Left lobe of liver (tissue), 2 donors: ENCODE measurements at regions not wholly inside any gene's neighbourhood (a gene's known extent, or its start where the extent isn't known, plus 50 kb on each side); places are given as distances from the start of the nearest gene placed in this dataset.

Experiments
- ATAC-seq: fragments of 200-7000 bp; cut with Tn5 transposase; one replicate; pipeline ENCODE4 v1.9.1; 2020; ENCODE audit warnings: mild to moderate bottlenecking, moderate library complexity
- DNase-seq: peaks from one replicate; pipeline ENCODE4 v3.0.0-alpha.2; 2020; ENCODE audit warnings: low spot score
- donor health status: DM: no; HTN: no; CAD: no; lungs with moderate emphysema.
- donor health status: DM: no; HTN: yes; CAD: no.

DNA sequence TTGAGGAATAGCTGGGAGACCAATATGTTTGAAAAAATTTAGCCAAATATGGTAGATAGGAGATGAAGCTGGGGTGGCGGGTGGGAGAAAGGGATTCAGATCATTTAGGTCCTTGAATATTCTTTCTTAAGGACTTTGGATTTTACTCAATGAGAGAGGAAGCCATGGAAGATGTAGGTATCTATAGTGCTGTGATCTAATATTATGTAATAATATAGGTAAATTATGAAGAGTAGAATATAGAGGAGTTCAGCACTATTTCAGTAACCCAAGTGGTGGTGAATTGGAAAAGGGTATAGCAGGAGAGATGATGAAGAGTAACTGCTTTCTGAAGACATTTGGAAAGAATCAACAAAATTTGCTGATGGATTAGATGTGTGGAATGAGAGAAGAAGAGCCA lies 417.6 kb downstream of the UTRN start:
- no peak for ATAC-seq
- no peak for DNase-seq

- ATAC-seq (no peak), DNase-seq (no peak)
These were observed 425.1 kb downstream of the UTRN start for GRCh38 chr6:144710207-144710606.

DNA sequence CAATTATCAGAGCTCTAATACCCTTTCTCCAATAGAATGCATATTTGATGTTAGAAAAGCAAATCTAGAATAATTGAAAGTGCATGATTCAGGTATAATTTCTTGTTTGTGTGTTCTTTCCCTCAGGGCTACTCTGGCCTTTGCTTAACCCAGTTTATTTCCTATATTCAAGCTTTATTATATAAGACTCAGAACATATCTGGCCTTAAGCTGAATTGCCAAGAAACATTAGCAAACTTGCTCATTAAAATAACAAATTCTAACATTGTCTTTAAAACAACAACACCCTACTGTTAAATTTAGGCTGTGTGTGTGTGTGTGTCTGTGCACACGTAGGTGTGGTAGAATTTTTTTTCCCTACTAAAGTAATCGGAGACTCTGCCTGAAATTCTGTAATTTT lies 426.5 kb downstream of the UTRN start:
- ATAC-seq = no peak
- DNase-seq = no peak

DNA sequence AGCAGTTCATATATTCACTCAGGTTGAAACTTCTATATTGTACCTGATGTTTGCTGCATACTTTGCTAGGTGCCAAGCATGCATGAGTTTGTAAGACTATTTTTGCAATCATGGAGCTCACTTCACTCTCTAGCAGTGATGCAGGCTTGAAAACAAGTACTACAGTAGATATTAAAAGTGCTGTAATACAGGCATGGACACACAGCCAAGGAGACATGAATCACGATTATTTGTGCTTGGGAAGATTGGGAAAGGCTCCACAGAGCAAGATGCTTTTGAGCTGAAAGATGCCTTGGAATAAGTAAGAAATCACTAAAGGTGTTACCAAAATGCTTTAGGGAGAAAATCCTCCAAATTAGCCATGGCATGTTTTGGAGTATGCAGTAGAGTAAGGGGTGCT lies 427.4 kb downstream of the UTRN start:
- ATAC-seq (no peak), DNase-seq (no peak)

GRCh38 chr6:144714021-144714712 lies 429.0 kb downstream of the UTRN start:
- no peak for ATAC-seq
- no peak for DNase-seq

DNA sequence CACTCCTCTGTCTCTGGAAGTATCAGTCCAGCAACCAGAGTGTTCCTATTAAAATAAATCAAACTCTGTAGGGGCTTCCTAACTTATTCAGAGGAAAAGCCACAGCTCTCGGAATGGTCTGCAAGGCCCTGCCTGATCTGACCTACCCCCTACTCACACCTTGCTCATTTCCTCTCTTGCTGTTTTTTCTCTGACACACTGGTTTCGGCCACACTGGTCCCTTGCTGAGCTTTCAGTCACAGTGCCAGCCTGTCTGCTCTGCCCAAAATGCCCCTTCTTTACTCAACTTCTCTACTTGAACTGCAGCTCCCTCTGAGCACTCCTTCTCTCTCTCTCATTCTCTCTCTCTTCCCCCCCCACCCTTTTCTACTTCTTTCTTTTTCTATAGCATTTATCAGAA lies 430.2 kb downstream of the UTRN start:
- no peak for DNase-seq
- no peak for ATAC-seq

DNA sequence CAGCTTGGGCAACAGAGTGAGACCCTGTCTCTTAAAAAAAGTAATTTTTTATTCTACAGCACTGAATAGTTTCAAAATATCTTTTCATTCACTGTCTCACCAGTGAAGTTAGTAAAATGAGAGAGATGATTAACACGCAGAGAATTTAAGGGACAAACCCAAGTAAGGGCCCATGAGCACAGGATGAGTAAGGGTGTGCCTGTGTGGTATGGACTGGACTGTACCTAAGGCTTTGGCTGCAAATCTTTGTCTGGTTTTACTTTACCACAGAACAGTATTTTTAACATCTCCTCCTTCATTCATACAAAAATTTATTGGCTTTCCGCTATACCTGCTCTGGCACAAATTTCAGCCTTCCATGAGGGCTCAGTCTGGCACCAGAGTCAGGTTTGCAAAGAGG lies 433.3 kb downstream of the UTRN start:
- ATAC-seq (no peak), DNase-seq (no peak)

DNA sequence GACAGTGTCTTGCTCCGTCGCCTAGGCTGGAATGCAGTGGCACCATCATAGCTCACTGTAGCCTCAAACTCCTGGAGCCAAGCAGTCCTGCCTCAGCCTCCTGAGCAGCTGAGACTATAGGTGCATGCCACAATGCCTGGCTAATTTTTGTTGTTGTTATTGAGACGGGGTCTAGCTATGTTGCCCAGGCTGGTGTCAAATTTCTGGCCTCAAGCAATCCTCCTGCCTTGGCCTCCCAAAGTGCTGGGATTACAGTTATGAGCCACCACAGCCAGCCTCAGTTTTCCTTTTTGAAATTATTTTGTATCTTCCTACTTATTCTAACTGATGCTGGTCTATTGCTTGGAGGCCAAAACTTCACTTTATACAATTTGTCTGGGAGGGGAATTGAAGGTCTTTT lies 436.1 kb downstream of the UTRN start:
- no peak for ATAC-seq
- DNase-seq = no peak

GRCh38 chr6:144722154-144722737 lies 437.1 kb downstream of the UTRN start:
- ATAC-seq (no peak), DNase-seq (no peak)

DNA sequence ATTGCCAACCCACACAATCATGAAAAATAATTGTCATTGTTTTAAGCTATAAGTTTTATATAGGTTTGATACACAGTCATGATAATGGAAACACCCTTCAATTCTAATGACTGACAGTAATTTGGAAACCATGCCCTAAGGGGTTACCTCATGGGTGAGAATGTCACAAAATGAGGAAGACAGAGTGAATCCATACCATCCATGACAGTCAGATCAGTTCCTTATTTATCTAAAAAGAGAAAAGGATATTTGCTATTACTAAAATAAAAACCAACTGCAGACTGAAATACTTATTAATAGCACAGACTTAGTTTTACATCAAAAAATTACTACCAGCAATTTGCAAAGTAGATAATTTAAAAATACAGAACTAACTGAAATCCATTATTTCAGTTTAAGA lies 437.8 kb downstream of the UTRN start:
- ATAC-seq = no peak
- DNase-seq = no peak

GRCh38 chr6:144723431-144723830 lies 438.3 kb downstream of the UTRN start:
- ATAC-seq = no peak

DNA sequence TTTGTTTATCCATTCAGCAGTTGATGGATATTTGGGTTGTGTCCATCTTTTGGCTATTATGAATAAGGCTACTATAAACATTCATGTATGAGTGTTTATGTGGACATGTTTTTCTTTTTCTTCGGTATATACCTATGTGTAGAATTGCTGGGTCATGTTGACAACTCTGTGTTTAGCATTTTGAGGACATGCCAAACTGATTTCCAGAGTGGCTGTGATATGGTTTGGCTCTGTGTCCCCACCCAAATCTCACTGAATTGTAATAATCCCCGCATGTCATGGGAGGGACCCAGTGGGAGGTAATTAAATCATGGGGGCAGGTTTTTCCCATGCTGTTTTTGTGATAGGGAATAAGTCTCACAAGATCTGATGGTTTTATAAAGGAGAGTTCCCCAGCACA lies 439.7 kb downstream of the UTRN start:
- ATAC-seq = no peak

More at GRCh38 chr6:144723431-144723830, 438.3 kb downstream of the UTRN start:
- DNase-seq = no peak

GRCh38 chr6:144725736-144726522 lies 440.8 kb downstream of the UTRN start:
- DNase-seq = no peak
- ATAC-seq = no peak

More for the DNA sequence above, 439.7 kb downstream of the UTRN start:
- DNase-seq = no peak

DNA sequence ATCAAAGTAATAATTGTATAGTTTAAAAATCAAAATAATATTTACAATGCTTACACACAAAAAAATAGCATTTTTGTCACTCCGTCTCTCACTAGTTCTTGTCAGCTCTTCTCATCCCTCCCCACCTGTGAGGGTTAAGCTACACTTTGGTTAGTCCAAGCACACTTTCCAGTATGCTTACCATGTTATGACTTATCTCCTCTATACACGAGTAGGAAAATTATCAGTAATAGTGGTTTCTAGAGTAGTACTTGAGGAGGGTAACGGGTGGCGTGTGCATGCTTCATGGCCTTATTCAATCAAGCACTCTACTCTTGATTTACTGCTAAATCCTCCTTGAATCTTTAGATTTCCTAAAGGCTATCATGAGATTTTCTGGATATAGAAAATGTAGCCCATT lies 443.7 kb downstream of the UTRN start:
- ATAC-seq (no peak), DNase-seq (no peak)

GRCh38 chr6:144729502-144729901 lies 444.4 kb downstream of the UTRN start:
- ATAC-seq (no peak), DNase-seq (no peak)

DNA sequence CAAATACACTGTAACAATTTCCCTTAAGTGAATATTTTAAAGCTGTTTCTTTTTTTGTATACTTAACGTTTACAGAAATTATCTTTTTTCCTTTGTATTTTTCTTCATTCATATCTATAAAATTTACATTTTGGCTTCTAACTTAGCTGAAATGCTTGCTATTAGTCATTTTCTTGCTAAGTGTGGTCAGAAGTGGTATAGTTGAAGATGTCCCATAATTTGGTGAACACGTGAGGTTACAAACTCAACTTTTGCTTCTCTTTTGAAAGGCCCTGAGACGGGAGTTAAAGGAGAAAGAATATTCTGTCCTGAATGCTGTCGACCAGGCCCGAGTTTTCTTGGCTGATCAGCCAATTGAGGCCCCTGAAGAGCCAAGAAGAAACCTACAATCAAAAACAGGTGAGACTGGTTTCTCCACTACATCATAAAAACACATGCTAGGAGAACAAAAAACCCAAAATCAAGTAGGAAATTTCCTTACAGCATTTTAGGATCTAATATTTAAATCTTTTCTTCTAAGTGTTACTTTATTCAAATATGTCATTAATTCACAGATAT lies 445.0 kb downstream of the UTRN start:
- ATAC-seq (no peak), DNase-seq (no peak)

GRCh38 chr6:144731229-144731628 lies 446.1 kb downstream of the UTRN start:
- ATAC-seq (no peak), DNase-seq (no peak)

- no peak for DNase-seq
- ATAC-seq = no peak
These were observed 451.6 kb downstream of the UTRN start for GRCh38 chr6:144736763-144737162.

- no peak for ATAC-seq
- DNase-seq = no peak
These were observed 452.9 kb downstream of the UTRN start for GRCh38 chr6:144737998-144738397.

DNA sequence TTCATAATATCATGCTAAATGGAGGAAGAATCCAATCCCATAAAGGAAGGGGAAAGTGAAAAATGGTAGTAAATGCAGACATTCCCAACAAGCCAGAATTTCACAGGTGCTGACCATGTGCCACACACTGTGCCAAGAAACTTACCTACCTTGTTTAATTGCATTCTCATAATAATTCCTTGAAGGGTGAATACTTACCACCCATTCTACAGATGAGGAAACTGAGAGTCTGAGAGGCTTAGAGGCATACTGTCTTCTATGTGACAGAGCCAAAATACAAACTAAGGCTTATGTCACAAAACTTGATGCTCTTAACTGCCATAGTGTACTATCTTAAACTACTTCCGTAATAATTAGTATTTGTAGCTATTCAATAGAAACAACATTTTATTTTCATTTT lies 454.7 kb downstream of the UTRN start:
- DNase-seq (no peak), ATAC-seq (no peak)

DNA sequence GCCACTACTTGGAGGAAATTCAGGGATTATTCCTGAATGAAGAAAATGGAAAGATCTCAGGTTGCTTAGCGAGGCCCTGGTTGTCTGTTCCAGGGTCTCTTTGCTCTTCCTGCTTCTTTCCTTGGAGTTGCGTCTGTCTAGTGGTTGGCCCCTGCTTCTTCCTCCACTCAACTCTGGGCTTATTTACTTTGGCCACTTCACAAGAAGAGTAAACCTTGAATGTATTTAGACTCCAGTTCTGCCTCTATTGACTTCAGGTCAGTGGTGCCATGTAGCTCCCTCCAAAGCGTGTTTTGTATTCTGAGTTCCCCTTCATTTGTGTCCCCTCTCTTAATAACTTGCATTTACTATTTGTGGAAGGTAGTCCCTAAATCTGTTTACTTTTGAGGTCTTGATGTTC lies 456.5 kb downstream of the UTRN start:
- DNase-seq (no peak), ATAC-seq (peak; percentile 55)

DNA sequence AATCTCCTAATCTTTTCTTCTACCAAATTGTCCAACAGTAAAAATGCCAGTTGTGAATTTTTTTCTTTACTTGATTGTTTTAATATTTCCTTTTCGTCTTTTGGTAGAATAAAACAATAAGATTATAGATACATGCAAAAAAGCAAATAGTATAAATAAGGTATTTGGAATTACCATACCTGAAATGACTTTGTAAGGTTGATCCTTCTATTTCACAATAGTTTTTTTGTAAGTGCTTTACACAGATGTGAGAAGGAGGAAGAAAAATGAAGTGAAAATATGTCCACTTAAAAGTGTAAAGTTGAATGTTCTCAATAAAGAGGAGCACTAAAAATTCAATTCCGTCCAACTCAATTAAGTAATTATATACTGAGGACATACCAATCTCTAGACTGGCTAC lies 457.6 kb downstream of the UTRN start:
- ATAC-seq (no peak), DNase-seq (no peak)
